ENCODE measurements at regions not wholly inside any gene's neighbourhood (a gene's known extent, or its start where the extent isn't known, plus 50 kb on each side); places are given as distances from the start of the nearest gene placed in this dataset.

DNA sequence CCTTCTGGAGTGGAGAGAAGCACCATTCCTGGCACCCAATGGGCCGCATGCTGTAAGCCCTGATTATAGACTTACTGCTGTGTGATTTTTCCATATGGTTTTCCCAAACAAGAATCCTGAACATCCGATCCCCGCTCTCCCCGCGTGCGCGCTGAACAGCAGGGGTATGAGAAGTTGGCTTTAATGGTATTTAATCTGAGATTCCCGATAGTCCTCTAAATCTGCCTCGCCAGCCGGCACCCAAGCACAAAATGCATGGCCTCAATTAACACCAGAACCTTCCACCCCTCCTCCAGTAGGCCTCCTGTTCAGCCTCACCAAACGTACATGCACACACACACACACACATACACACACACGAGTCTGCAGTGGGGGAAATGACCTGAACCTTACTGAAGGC is 480.3 kb downstream of the BCL11A start:
- TF ChIP-seq, protein P1, sequence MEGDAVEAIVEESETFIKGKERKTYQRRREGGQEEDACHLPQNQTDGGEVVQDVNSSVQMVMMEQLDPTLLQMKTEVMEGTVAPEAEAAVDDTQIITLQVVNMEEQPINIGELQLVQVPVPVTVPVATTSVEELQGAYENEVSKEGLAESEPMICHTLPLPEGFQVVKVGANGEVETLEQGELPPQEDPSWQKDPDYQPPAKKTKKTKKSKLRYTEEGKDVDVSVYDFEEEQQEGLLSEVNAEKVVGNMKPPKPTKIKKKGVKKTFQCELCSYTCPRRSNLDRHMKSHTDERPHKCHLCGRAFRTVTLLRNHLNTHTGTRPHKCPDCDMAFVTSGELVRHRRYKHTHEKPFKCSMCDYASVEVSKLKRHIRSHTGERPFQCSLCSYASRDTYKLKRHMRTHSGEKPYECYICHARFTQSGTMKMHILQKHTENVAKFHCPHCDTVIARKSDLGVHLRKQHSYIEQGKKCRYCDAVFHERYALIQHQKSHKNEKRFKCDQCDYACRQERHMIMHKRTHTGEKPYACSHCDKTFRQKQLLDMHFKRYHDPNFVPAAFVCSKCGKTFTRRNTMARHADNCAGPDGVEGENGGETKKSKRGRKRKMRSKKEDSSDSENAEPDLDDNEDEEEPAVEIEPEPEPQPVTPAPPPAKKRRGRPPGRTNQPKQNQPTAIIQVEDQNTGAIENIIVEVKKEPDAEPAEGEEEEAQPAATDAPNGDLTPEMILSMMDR (conservative IDR thresholded peaks at IDR 0.05), result no peak
- TF ChIP-seq EZH2 (IDR thresholded peaks at IDR 0.05; ENCODE audit: low read depth), result no peak

All from PC-9 (cell line).